ENCODE measurements at regions not wholly inside any gene's neighbourhood (a gene's known extent, or its start where the extent isn't known, plus 50 kb on each side); places are given as distances from the start of the nearest gene placed in this dataset.

DNA sequence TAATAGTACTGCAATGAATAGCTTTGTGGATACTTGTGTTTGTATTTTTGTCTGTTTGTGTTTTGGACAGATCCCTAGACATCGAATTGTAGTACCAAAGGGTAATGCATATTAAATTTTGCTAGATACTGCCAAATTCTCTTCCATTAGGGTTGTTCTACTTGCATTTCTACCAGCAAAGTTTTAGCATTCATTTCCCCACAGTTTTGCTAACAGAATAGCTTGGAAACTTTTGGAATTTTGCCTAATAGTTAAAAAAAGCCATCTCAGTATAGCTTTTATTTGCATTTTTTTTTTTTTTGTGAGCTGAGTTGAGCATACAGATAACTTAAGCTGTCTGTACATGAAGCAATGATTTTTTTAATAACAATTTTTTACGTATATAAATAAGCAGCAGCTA, 1084.9 kb downstream of the ADGRL3 start:
- H3K9ac ChIP-seq (ENCODE audit: low read depth, low read length): no peak overlapping the region
- intact Hi-C loops (cut with micrococcal nuclease): no loop called here
- no peak overlapping the region for H3K56ac ChIP-seq (ENCODE audit: extremely low read depth, insufficient read depth, low read length)
- no peaks in the 10 kb centered on the region; the same call in 1 of the 2 replicates for H3K9me3 ChIP-seq (ENCODE audit: control insufficient read depth, insufficient read depth, low read length)
- H2BK5ac ChIP-seq (ENCODE audit: low read depth, low read length, poor library complexity, severe bottlenecking): no peak overlapping the region
- DNase-seq (no peak), ATAC-seq (ENCODE audit: low read depth) (no peak)
- no peak overlapping the region for H3K14ac ChIP-seq (replicated peaks; ENCODE audit: low read depth, low read length)
- no peak overlapping the region for H2AK9ac ChIP-seq (replicated peaks; ENCODE audit: low read depth, low read length, poor library complexity)
- WGBS, 2 experiments (ENCODE audit: extremely low coverage in 2 of 2, insufficient read length in 1 of 2): no CpG with 5 or more reads among the region's 2 CpGs
- H4K5ac ChIP-seq (ENCODE audit: low read depth, low read length): no peak overlapping the region
- dilution Hi-C loops (cut with HindIII; ENCODE audit: low sequenced_read_pairs, unreplicated experiment): no loop called here
- H2BK20ac ChIP-seq (ENCODE audit: low read depth, low read length): no peak overlapping the region
- no peak overlapping the region for H3K4ac ChIP-seq (ENCODE audit: low read depth, low read length)
- no peak overlapping the region for H3K23ac ChIP-seq (ENCODE audit: low read depth, low read length)
- TF ChIP-seq CHD1 (IDR thresholded peaks at IDR 0.05; ENCODE audit: low read depth, low read length): no peak
- no peak for TF ChIP-seq MAFK (IDR thresholded peaks at IDR 0.05; ENCODE audit: low read depth, low read length)
- TF ChIP-seq RCOR1 (IDR thresholded peaks at IDR 0.05; ENCODE audit: insufficient replicate concordance, low read length): no peak
- TF ChIP-seq, protein P1, sequence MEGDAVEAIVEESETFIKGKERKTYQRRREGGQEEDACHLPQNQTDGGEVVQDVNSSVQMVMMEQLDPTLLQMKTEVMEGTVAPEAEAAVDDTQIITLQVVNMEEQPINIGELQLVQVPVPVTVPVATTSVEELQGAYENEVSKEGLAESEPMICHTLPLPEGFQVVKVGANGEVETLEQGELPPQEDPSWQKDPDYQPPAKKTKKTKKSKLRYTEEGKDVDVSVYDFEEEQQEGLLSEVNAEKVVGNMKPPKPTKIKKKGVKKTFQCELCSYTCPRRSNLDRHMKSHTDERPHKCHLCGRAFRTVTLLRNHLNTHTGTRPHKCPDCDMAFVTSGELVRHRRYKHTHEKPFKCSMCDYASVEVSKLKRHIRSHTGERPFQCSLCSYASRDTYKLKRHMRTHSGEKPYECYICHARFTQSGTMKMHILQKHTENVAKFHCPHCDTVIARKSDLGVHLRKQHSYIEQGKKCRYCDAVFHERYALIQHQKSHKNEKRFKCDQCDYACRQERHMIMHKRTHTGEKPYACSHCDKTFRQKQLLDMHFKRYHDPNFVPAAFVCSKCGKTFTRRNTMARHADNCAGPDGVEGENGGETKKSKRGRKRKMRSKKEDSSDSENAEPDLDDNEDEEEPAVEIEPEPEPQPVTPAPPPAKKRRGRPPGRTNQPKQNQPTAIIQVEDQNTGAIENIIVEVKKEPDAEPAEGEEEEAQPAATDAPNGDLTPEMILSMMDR (conservative IDR thresholded peaks at IDR 0.05; ENCODE audit: low read depth, low read length): no peak
- no peak for TF ChIP-seq BHLHE40 (IDR thresholded peaks at IDR 0.05; ENCODE audit: low read depth, low read length)
- no peak for TF ChIP-seq CEBPB (IDR thresholded peaks at IDR 0.05; ENCODE audit: low read depth, low read length)
- TF ChIP-seq SMC3 (IDR thresholded peaks at IDR 0.05; ENCODE audit: low read depth, low read length): no peak
- TF ChIP-seq FOS (IDR thresholded peaks at IDR 0.05; ENCODE audit: low read depth, low read length): no peak
- no peak for TF ChIP-seq MAZ (IDR thresholded peaks at IDR 0.05; ENCODE audit: borderline replicate concordance, low read depth, low read length)
- TF ChIP-seq MXI1 (IDR thresholded peaks at IDR 0.05; ENCODE audit: borderline replicate concordance, low read depth, low read length): no peak
- TF ChIP-seq RAD21 (IDR thresholded peaks at IDR 0.05; ENCODE audit: low read length): no peak
- TF ChIP-seq RFX5 (IDR thresholded peaks at IDR 0.05; ENCODE audit: low read depth, low read length): no peak
- no peak overlapping the region for H3K18ac ChIP-seq (ENCODE audit: low read depth, low read length)
- H2AK5ac ChIP-seq (ENCODE audit: low read depth, low read length): no peak overlapping the region
- no peak overlapping the region for H3K4me3 ChIP-seq (ENCODE audit: insufficient read depth, low read depth, low read length)
- CTCF ChIA-PET: no interaction called here
- no peak overlapping the region for H2BK120ac ChIP-seq (ENCODE audit: low read depth, low read length)
- H2BK15ac ChIP-seq (ENCODE audit: low read depth, low read length): no peak overlapping the region
- no peak overlapping the region for H2AFZ ChIP-seq (replicated peaks; ENCODE audit: low read length, poor library complexity)
- in situ Hi-C loops (cut with MboI; ENCODE audit: low sequenced_read_pairs): no loop called here
- no TSS peak for BruUV-seq (replicated peaks)
- H4K20me1 ChIP-seq (ENCODE audit: insufficient read depth, low read length): no peaks in the 10 kb centered on the region
- no peak overlapping the region for H4K91ac ChIP-seq (ENCODE audit: insufficient read depth, low read depth, low read length)
- no peaks in the 10 kb centered on the region for H3K79me1 ChIP-seq (ENCODE audit: low read depth in 1 of 2, low read length in 2 of 2)
- POLR2A ChIA-PET (ENCODE audit: unreplicated experiment): no interaction called here
- no peaks in the 10 kb centered on the region for H3K36me3 ChIP-seq (ENCODE audit: control insufficient read depth, insufficient read depth, low read length)
- H3K27me3 ChIP-seq (ENCODE audit: control insufficient read depth, insufficient read depth, low read length): no peaks in the 10 kb centered on the region
- no peak overlapping the region for H3K27ac ChIP-seq (ENCODE audit: insufficient read depth, low read length)
- H3K9me1 ChIP-seq (ENCODE audit: insufficient read depth, low read length): no peaks in the 10 kb centered on the region
- no peak overlapping the region for H3K4me2 ChIP-seq (ENCODE audit: low read depth, low read length)
- H4K8ac ChIP-seq (ENCODE audit: low read depth in 2 of 2, low read length in 2 of 2): no peak overlapping the region
- H3K4me1 ChIP-seq (ENCODE audit: control insufficient read depth, insufficient read depth, low read length): no peaks in the 10 kb centered on the region

Measured in IMR-90 (cell line).